D721Med (cell line): ENCODE measurements at regions not wholly inside any gene's neighbourhood (a gene's known extent, or its start where the extent isn't known, plus 50 kb on each side); places are given as distances from the start of the nearest gene placed in this dataset.

ENCODE experiments used
- DNase-seq: peaks from one replicate; pipeline ENCODE4 v3.0.0; 2011; ENCODE audit warnings: low spot score; ENCODE audit not compliant: insufficient read length
- FAIRE-seq: peaks from 2 replicates; lab custom pipeline; 2011; peaks lifted over from hg19 to GRCh38; lab: Jason Lieb, UNC
- CTCF ChIP-seq: IDR thresholded peaks from 2 replicates; pipeline ENCODE4 v1.5.1; 2012; ENCODE audit warnings: mild to moderate bottlenecking, control low read depth; ENCODE audit not compliant: insufficient read depth; ENCODE audit errors: missing control alignments

GRCh38 chr18:77466890-77467289, 217.2 kb downstream of the GALR1 start:
- TF ChIP-seq CTCF = no peak
- DNase-seq (no peak), FAIRE-seq (no peak)

- TF ChIP-seq CTCF = no peak
- peak; percentile 69 for FAIRE-seq
- DNase-seq = no peak
Measured at GRCh38 chr18:77469131-77469530, 219.5 kb downstream of the GALR1 start.

GRCh38 chr18:77470569-77471413, 221.1 kb downstream of the GALR1 start:
- no peak for DNase-seq
- peak; percentile 11 for FAIRE-seq
- TF ChIP-seq CTCF = no peak

GRCh38 chr18:77472509-77472908, 222.9 kb downstream of the GALR1 start:
- no peak for TF ChIP-seq CTCF
- DNase-seq (no peak), FAIRE-seq (peak; percentile 56)

- FAIRE-seq (peak; percentile 99), DNase-seq (no peak)
- no peak for TF ChIP-seq CTCF
Measured at GRCh38 chr18:77478646-77479442, 229.2 kb downstream of the GALR1 start.

GRCh38 chr18:77481541-77481940, 231.9 kb downstream of the GALR1 start:
- DNase-seq = no peak
- no peak for TF ChIP-seq CTCF
- FAIRE-seq = peak; percentile 93
